Bronchial epithelial cell (primary cell): ENCODE measurements at regions not wholly inside any gene's neighbourhood (a gene's known extent, or its start where the extent isn't known, plus 50 kb on each side); places are given as distances from the start of the nearest gene placed in this dataset.

ENCODE experiments used
- DNase-seq: peaks from one replicate; pipeline ENCODE4 v3.0.0-alpha.2; 2010; ENCODE audit warnings: low read depth
- FAIRE-seq: peaks from 2 replicates; lab custom pipeline; 2011; peaks lifted over from hg19 to GRCh38; lab: Jason Lieb, UNC
- H3K27me3 ChIP-seq: 2 replicates; pipeline ENCODE4 v1.5.1; 2011; ENCODE audit warnings: low read length; ENCODE audit not compliant: control insufficient read depth, insufficient read depth
- H3K36me3 ChIP-seq: 2 replicates; pipeline ENCODE4 v1.5.1; 2011; ENCODE audit warnings: low read length; ENCODE audit not compliant: control insufficient read depth, insufficient read depth
- H3K4me3 ChIP-seq: 2 replicates; pipeline ENCODE4 v1.5.1; 2011; ENCODE audit warnings: mild to moderate bottlenecking, low read depth, low read length, control low read depth
- TF ChIP-seq, protein P1 (sequence below): IDR thresholded peaks from 2 replicates; pipeline ENCODE4 v1.5.1; 2011; ENCODE audit warnings: mild to moderate bottlenecking, moderate library complexity, low read length, control low read depth, inconsistent platforms; ENCODE audit not compliant: insufficient read depth, severe bottlenecking

GRCh38 chr5:92126182-92126581 lies 743.1 kb upstream of the ARRDC3 start:
- Histone ChIP-seq H3K4me3 (no peak overlapping the region), H3K27me3 (no peaks in the 10 kb centered on the region), H3K36me3 (no peaks in the 10 kb centered on the region)
- TF ChIP-seq, protein P1, sequence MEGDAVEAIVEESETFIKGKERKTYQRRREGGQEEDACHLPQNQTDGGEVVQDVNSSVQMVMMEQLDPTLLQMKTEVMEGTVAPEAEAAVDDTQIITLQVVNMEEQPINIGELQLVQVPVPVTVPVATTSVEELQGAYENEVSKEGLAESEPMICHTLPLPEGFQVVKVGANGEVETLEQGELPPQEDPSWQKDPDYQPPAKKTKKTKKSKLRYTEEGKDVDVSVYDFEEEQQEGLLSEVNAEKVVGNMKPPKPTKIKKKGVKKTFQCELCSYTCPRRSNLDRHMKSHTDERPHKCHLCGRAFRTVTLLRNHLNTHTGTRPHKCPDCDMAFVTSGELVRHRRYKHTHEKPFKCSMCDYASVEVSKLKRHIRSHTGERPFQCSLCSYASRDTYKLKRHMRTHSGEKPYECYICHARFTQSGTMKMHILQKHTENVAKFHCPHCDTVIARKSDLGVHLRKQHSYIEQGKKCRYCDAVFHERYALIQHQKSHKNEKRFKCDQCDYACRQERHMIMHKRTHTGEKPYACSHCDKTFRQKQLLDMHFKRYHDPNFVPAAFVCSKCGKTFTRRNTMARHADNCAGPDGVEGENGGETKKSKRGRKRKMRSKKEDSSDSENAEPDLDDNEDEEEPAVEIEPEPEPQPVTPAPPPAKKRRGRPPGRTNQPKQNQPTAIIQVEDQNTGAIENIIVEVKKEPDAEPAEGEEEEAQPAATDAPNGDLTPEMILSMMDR, result no peak
- no peak for FAIRE-seq
- no peak for DNase-seq

GRCh38 chr5:92119110-92119509 lies 736.0 kb upstream of the ARRDC3 start:
- no peaks in the 10 kb centered on the region for H3K36me3 ChIP-seq
- TF ChIP-seq, protein P1, result no peak
- H3K27me3 ChIP-seq, result no peaks in the 10 kb centered on the region
- FAIRE-seq, result no peak
- DNase-seq, result no peak
- no peak overlapping the region for H3K4me3 ChIP-seq

GRCh38 chr5:92106808-92107207 lies 723.7 kb upstream of the ARRDC3 start:
- TF ChIP-seq, protein P1, result no peak
- no peaks in the 10 kb centered on the region for H3K36me3 ChIP-seq
- no peaks in the 10 kb centered on the region for H3K27me3 ChIP-seq
- no peak for DNase-seq
- H3K4me3 ChIP-seq, result no peak overlapping the region
- FAIRE-seq, result no peak

DNA sequence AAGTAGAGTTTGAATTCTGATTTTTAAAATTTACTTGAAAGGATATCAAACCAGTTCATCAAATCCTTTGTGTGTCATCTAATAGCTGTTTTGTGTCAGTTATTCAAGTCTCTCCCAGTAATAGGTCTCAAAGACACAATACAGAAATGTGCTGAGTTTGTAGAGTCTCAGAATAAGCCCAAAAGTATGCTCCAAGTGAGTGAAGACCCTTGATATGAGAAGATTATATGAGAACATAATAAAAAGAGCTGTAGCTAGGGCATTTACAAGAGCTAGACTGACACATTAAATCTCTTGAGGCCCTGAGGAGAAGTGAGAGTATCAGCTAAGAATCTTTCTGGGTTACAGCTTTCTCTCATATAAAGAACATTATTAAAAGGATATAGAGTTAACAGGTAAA lies 721.0 kb upstream of the ARRDC3 start:
- TF ChIP-seq, protein P1, result no peak
- H3K27me3 ChIP-seq, result no peaks in the 10 kb centered on the region
- no peaks in the 10 kb centered on the region for H3K36me3 ChIP-seq
- DNase-seq, result no peak
- no peak for FAIRE-seq
- H3K4me3 ChIP-seq, result no peak overlapping the region

GRCh38 chr5:92102313-92102712 lies 719.2 kb upstream of the ARRDC3 start:
- FAIRE-seq (no peak), DNase-seq (no peak)
- no peaks in the 10 kb centered on the region for H3K36me3 ChIP-seq
- TF ChIP-seq, protein P1, result no peak
- no peaks in the 10 kb centered on the region for H3K27me3 ChIP-seq
- no peak overlapping the region for H3K4me3 ChIP-seq

DNA sequence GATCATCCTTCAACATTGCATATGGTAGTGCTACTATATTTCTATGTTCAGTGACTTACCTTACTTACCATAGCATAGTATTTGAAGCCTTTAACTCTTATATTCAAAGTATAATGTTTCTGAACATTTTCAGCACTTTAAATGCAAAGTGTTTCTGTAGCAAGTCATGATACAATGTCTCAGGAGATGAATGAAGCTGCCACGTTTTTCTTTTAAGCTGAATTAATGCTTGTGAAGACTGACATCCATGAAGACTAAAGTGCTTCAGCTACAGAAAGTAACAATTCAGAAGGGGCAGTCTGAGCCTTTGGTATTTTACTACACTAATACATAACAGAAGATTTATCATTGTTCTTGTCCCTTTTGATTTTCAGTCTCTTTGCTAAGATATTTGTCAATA lies 709.1 kb upstream of the ARRDC3 start:
- no peak for DNase-seq
- TF ChIP-seq, protein P1, result no peak
- H3K4me3 ChIP-seq, result no peak overlapping the region
- no peaks in the 10 kb centered on the region for H3K27me3 ChIP-seq
- H3K36me3 ChIP-seq, result no peaks in the 10 kb centered on the region
- no peak for FAIRE-seq
